DMS153 (cell line): ENCODE measurements at regions not wholly inside any gene's neighbourhood (a gene's known extent, or its start where the extent isn't known, plus 50 kb on each side); places are given as distances from the start of the nearest gene placed in this dataset.

Source experiments
- DNase-seq: peaks from one replicate; lab custom pipeline; 2025; lab: John Stamatoyannopoulos, UW

- DNase-seq: no peak
These were observed 205.0 kb upstream of the GRIK3 start for GRCh38 chr1:37239225-37239740.

- peak; percentile 52 for DNase-seq
These were observed 206.6 kb upstream of the GRIK3 start for GRCh38 chr1:37240897-37241296.

DNA sequence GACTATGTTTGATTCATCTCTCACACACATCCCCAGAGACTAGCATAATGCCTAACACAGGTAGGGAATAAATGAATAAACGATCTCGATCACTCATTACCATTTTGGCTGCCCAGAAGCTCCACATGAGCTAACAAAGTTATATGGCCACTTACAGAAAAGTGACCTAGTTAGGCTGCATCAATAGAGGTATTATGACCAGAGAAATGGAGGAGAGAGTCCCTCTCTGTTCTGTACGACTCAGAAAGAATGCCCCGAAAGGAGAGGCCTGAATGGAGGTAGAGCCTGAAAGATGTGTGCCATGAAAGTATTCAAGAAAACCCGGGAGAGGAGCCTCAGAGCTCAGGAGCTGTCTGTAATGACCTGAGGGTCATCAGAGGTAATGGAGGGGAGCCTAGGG, 208.2 kb upstream of the GRIK3 start:
- DNase-seq: no peak

- DNase-seq: no peak
These were observed 209.2 kb upstream of the GRIK3 start for GRCh38 chr1:37243368-37244082.

DNA sequence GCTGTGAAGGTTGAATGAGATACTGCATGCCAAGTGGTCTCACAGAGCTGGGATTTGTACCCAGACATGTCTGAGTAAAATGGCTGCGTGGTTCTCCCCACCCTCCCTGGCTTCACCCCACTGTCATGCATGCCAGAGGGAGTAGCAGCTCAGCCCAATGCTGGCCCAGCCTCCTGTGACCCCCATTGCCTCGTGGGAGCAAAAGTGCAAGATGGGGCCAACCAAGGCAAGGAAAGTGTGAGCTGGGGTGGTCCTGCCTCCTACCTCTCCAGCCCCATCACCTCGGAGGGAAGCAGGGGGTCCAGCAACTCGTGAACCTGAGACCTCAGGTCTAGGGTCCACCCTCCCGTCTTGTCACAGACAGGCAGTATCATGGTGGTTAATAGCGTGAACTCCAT, 209.8 kb upstream of the GRIK3 start:
- DNase-seq: no peak

DNA sequence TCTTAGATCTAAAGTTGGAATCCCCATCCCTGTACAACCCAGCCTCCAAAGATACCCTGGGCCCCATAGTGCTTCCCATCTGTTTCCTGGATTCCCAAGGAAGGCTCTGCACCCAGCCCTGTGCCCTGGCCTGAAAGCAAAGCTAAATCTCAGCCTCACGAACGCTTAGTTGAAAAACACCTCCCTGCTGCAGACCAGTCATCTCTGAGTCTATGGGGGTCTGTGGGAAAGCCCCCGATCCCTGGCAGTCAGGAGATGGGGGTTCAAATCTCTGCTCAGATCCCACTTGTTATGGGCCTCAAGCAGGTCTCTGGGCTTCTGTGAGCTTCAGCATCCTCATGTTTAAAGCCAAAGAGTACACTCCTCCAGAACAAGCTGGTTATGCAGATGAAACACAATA, 210.5 kb upstream of the GRIK3 start:
- DNase-seq: no peak

DNA sequence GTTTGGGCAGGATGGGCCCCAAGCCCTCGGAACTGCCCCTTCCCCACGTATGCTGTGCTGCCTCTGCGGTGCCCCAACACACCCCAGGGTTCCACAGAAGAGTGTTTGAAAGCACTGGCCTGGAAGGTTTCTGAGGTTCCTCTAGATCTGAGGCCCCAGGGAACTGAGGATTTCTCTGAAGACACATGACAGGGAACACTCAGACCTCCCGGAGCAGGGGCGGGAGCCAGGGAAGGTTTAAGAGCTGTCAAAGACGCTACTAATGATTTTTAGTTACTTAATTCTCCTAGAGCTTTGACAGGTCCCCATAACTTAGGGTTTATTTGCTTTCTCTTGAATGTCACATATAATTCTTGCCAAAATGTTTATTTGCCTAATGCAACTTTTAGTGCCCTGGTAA, 212.3 kb upstream of the GRIK3 start:
- DNase-seq: no peak

- DNase-seq: no peak
These were observed 216.1 kb upstream of the GRIK3 start for GRCh38 chr1:37250371-37250770.

DNA sequence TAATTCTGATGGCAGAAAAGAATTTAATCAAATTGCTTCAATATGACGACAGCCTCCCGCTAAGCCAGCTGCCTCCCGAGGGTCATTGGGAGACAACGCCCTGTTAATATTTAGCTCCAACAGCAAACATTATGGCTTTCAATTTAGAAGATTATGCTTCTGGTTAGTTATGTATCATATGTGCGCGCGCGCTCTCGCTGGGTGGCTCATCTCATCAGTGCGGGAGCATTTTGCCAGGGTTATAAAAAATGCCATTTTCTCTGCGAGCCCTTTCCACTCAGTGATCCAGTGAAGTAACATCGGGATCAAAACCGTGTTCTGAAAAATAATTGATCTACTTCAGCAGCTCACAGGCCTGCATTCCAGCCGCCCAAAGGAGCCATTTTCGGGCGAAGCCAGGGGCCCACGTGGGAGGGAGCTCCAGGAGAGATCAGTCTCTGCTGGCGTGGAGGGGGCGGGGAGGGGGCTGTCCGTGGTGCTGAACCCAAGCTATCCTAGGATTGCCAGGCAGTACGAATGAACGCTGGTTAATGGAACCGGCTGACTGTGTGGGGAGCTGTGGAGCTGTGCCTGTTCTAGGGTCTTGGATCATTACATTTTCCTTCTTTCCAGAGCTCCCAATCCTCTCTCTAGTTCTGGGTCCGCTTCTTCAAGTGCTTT, 219.1 kb upstream of the ZC3H12A start:
- no peak for DNase-seq

DNA sequence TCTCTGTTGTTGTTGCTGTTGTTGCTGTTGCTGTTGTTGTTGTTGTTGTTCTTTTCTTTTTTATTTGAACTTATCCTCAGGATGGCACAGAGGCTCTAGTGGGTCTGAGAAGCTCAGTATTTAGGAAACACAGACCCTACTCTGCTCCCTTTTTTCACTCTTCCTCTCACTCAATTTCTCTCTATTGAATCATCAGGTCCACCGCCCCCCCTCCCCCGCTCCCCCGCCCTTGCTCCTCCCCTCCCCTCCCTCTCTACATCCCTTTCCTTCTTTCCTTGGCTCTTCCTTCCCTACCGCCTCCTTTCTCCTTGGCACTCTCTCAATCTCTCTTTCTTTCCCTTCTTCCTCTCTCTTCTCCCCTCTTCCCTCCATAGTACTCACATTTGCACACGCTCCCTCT, 218.5 kb upstream of the ZC3H12A start:
- DNase-seq: no peak

GRCh38 chr1:37257646-37258045, 216.7 kb upstream of the ZC3H12A start:
- DNase-seq: no peak

- no peak for DNase-seq
These were observed 216.3 kb upstream of the ZC3H12A start for GRCh38 chr1:37258068-37258467.

- DNase-seq: no peak
These were observed 215.4 kb upstream of the ZC3H12A start for GRCh38 chr1:37259019-37259418.

DNA sequence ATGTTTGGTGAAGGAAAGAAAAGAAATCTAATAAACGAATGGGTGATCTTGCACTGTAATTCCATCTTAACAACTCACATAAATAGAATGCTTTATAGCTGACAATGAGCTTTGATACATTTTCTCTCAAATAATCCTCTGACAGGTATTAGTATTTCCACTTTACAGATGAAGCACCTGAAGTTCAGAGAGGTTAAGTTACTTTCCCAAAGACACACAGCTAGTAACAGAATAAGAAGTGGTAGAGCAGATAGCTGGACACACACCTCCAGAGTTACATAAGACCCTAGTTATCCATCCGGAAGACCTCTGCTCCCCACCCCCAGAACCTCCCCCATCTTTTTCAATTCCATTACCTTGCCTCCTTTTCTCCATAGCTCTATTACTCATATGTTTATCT, 213.3 kb upstream of the ZC3H12A start:
- no peak for DNase-seq

DNA sequence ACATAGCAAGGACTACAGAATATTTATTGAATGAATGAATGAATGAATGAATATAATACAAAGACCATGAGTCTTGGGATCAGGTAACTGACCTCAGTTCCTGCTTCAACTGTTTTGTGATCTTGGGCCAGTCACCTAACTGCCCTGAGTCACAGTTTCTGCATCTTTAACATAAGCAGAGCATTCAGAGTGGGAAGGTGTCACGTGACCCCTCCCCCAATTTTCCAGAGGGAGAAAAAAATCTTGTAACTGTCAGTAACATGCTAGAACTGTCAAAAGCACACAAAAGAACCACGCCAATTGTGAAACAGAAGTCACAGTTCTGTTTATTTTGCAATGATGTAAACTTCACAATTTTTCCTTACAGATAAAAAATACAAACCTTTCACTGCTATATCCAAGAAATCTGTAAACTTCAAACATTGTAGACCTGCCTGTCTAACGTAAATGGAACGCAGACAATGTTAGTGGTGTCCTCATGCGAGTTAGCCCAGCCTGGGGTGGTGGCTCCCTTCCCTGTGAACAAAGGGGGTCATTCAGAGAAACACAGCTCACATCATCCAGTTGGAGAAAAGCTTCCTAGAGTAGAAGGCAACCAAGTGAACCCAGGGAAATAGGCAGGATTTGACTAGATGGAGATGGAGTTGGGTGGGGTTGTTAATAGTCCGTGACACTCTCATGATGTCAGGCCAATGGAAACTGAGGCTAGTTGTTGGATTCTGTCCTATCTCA, 211.8 kb upstream of the ZC3H12A start:
- DNase-seq: no peak

GRCh38 chr1:37265156-37265555, 209.2 kb upstream of the ZC3H12A start:
- no peak for DNase-seq

- DNase-seq: no peak
These were observed 208.4 kb upstream of the ZC3H12A start for GRCh38 chr1:37265786-37266667.

DNA sequence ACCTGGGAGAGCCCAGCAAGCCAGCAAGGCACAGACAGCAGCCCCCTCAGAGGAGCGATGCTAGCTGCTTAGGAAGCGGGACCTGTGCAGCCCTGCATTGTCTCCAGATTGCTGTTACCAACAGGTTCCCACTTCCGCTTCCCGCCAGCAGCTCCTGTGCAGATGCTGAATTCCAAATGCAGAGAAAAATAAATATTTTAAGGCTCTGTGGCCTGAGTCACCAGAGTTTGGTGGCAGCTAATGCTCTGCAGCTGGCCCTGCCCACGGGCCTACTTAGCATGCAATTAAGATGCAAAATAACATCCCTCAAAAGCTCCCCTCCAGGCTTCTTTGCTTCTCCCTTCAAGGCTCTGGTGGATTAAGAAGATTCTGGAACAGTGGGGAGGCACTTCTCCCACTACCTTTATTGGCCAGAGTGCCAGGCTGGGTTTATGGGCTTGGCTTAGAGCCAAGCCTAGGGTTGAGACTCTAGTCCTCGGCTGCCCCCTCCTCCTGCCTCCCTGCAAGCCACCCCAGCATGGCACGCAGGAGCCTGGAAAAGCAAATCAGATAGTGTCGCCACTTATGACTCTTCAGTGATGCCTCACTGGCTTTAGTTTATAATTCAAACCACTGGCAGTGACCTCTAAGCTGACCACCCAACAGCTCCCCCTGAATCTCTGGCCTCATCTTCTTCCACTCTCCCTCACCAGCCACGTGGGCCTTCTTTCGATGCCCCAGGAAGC, 207.1 kb upstream of the ZC3H12A start:
- DNase-seq: peak; percentile 56

GRCh38 chr1:37270639-37271038, 203.7 kb upstream of the ZC3H12A start:
- no peak for DNase-seq

- DNase-seq: no peak
These were observed 201.8 kb upstream of the ZC3H12A start for GRCh38 chr1:37272626-37273025.

DNA sequence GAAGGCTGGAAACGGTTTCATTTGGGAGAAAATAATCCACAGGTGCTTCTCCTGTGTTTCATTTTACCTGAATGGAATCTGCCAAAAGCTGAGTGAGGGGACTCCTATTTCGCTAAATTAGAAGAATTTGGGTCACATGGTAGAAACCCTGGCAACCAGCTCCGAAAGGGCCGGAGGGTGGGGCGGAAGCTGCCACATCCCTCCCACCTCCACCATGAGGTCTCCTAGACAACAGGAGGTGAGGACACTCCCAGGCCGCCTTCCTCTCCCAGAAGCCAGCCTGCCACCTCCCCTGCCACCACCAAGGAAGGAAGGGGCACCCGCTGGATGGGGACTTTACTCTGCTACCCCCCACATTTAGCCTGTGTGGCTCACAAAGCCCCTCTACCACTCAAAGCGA, 199.9 kb upstream of the ZC3H12A start:
- DNase-seq: no peak
